Endothelial cell (in vitro differentiated cells): ENCODE measurements at regions not wholly inside any gene's neighbourhood (a gene's known extent, or its start where the extent isn't known, plus 50 kb on each side); places are given as distances from the start of the nearest gene placed in this dataset.

Source experiments
- DNase-seq: peaks from one replicate; pipeline ENCODE4 v3.0.0; 2021; ENCODE audit warnings: low spot score
- H3K27ac Mint-ChIP-seq: one replicate; pipeline ENCODE4 v1.8.0; 2021; ENCODE audit warnings: mixed read lengths, inconsistent platforms; ENCODE audit not compliant: unreplicated experiment
- H3K27me3 Mint-ChIP-seq: one replicate; pipeline ENCODE4 v1.8.0; 2021; ENCODE audit warnings: mild to moderate bottlenecking, moderate library complexity, mixed read lengths, inconsistent platforms; ENCODE audit not compliant: unreplicated experiment
- H3K36me3 Mint-ChIP-seq: one replicate; pipeline ENCODE4 v1.8.0; 2021; ENCODE audit warnings: mild to moderate bottlenecking, low read depth, mixed read lengths, inconsistent platforms; ENCODE audit not compliant: unreplicated experiment
- H3K4me1 Mint-ChIP-seq: one replicate; pipeline ENCODE4 v1.8.0; 2021; ENCODE audit warnings: mild to moderate bottlenecking, mixed read lengths, inconsistent platforms; ENCODE audit not compliant: unreplicated experiment
- H3K4me3 Mint-ChIP-seq: one replicate; pipeline ENCODE4 v1.8.0; 2021; ENCODE audit warnings: mild to moderate bottlenecking, mixed read lengths, inconsistent platforms; ENCODE audit not compliant: unreplicated experiment
- H3K9me3 Mint-ChIP-seq: one replicate; pipeline ENCODE4 v1.8.0; 2021; ENCODE audit warnings: mixed read lengths, inconsistent platforms; ENCODE audit not compliant: unreplicated experiment
- CTCF ChIP-seq: fragments of 200-600 bp; sonication (generic); IDR thresholded peaks from one replicate; pipeline ENCODE4 v1.5.0; 2021; ENCODE audit warnings: antibody characterized with exemption; ENCODE audit not compliant: unreplicated experiment

- H3K4me3 Mint-ChIP-seq = no peak overlapping the region
- no peaks in the 10 kb centered on the region for H3K9me3 Mint-ChIP-seq
- no peaks in the 10 kb centered on the region for H3K4me1 Mint-ChIP-seq
- peak; percentile 60 for DNase-seq
- peaks cover 2% of the 10 kb centered on the region for H3K36me3 Mint-ChIP-seq
- no peak for TF ChIP-seq CTCF
- H3K27ac Mint-ChIP-seq = no peak overlapping the region
- no peaks in the 10 kb centered on the region for H3K27me3 Mint-ChIP-seq
Observed at GRCh38 chr3:109532257-109533216, 195.2 kb upstream of the DPPA4 start.

GRCh38 chr3:109545746-109546145 lies 208.4 kb upstream of the DPPA4 start:
- Mint-ChIP-seq H3K36me3 (no peaks in the 10 kb centered on the region), H3K4me1 (no peaks in the 10 kb centered on the region), H3K9me3 (no peaks in the 10 kb centered on the region), H3K27me3 (peaks cover 1% of the 10 kb centered on the region), H3K27ac (no peak overlapping the region), H3K4me3 (no peak overlapping the region)
- no peak for DNase-seq
- TF ChIP-seq CTCF = no peak

GRCh38 chr3:109548192-109548938 lies 211.0 kb upstream of the DPPA4 start:
- Mint-ChIP-seq H3K27ac (no peak overlapping the region), H3K9me3 (no peaks in the 10 kb centered on the region)

GRCh38 chr3:109553591-109554371 lies 216.4 kb upstream of the DPPA4 start:
- Mint-ChIP-seq H3K27me3 (peaks cover 1% of the 10 kb centered on the region), H3K4me3 (no peak overlapping the region), H3K36me3 (no peaks in the 10 kb centered on the region), H3K27ac (no peak overlapping the region), H3K9me3 (no peaks in the 10 kb centered on the region), H3K4me1 (no peaks in the 10 kb centered on the region)
- no peak for TF ChIP-seq CTCF
- DNase-seq = no peak

More at GRCh38 chr3:109548192-109548938, 211.0 kb upstream of the DPPA4 start:
- TF ChIP-seq CTCF = no peak
- DNase-seq = no peak
- H3K4me3 Mint-ChIP-seq = no peak overlapping the region
- H3K36me3 Mint-ChIP-seq = no peaks in the 10 kb centered on the region
- no peaks in the 10 kb centered on the region for H3K4me1 Mint-ChIP-seq
- peaks cover 1% of the 10 kb centered on the region for H3K27me3 Mint-ChIP-seq
